Neural cell (in vitro differentiated cells): ENCODE measurements at regions not wholly inside any gene's neighbourhood (a gene's known extent, or its start where the extent isn't known, plus 50 kb on each side); places are given as distances from the start of the nearest gene placed in this dataset.

Source experiments
- CTCF ChIP-seq: fragments of 450-650 bp; IDR thresholded peaks from 2 replicates; pipeline ENCODE4 v1.5.1; 2014; ENCODE audit warnings: antibody characterized with exemption, mild to moderate bottlenecking, moderate library complexity; ENCODE audit not compliant: poor library complexity, severe bottlenecking
- EZH2 ChIP-seq: fragments of 200-600, 300-800 bp; shearing (Covaris generic), sonication (generic); IDR thresholded peaks from 2 replicates; pipeline ENCODE4 v1.6.1; 2014; ENCODE audit warnings: antibody characterized with exemption, low read length, borderline replicate concordance, mild to moderate bottlenecking; ENCODE audit not compliant: insufficient read depth, poor library complexity, severe bottlenecking
- POLR2AphosphoS5 ChIP-seq: IDR thresholded peaks from 2 replicates; pipeline ENCODE4 v1.6.1; 2012
- SMC3 ChIP-seq: fragments of 450-650 bp; conservative IDR thresholded peaks from 2 replicates; pipeline ENCODE4 v1.6.1; 2014; ENCODE audit warnings: antibody characterized with exemption, mild to moderate bottlenecking, moderate library complexity; ENCODE audit not compliant: poor library complexity

GRCh38 chr5:174454890-174455289, 269.5 kb upstream of the MSX2 start:
- no peak for TF ChIP-seq CTCF
- no peak for TF ChIP-seq SMC3
- no peak for TF ChIP-seq EZH2
- no peak for TF ChIP-seq POLR2AphosphoS5
